HG03354 (cell line): ENCODE measurements at regions not wholly inside any gene's neighbourhood (a gene's known extent, or its start where the extent isn't known, plus 50 kb on each side); places are given as distances from the start of the nearest gene placed in this dataset.

Source experiments
- ATAC-seq: cut with Tn5 transposase; IDR thresholded peaks from one replicate; pipeline ENCODE4 v1.9.1; 2021; ENCODE audit warnings: mild to moderate bottlenecking; ENCODE audit not compliant: unreplicated experiment, poor library complexity, severe bottlenecking

DNA sequence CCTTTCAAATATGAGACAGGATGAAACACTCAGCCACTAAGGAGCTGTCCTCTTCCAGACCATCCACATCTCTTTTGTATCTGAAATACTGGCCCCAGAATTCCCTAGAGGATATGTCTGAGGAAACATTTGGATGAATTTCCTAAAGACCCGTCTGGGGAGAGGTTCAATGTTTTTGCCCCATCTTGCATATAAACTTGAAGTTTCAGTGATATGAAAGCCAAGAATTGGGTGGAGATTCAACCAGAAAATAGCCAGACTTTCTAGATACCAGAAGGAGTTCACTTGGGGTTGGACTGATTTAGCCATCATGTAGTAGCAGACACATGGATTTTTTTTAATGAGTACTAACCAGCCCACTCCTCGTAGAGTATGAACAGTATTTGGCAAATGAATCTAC lies 182.0 kb downstream of the PLPP3 start:
- ATAC-seq, result no peak

DNA sequence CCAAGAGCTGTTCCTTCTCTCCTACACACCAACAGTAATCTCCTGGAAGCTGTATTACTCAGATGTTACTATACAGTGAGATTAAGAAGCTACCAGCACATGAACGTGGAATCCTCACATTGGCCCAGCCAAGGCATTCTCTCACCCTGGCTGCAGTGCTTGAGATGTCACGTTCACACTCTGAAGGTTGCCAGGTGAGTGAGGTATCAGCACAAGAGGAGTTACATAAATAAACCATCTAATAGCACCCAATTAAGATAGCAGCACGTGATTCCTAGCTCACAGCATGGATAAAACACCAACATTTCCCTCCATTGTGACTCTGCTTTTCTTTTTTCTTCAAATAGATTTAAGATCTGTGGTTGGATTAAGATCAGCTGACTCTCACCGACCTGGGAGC lies 182.8 kb downstream of the PLPP3 start:
- no peak for ATAC-seq

DNA sequence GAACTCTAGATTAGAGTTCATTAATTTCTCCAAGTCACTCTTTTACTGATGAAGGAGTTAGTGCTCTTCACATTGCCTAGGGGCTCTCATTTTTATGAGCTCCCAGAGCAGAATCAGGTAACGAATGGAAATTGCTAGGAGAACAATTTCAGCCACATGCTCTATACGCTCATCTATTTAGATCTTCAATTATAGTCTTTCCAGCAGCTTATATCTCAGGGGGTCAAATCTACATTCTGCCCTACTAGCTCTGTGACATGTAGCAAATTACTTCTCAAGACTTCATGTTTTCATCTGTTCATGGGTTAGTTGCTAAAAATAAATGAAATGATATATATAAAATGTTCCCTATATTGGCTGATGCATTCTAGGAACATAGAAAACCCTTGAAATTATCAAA lies 183.6 kb downstream of the PLPP3 start:
- ATAC-seq, result no peak

DNA sequence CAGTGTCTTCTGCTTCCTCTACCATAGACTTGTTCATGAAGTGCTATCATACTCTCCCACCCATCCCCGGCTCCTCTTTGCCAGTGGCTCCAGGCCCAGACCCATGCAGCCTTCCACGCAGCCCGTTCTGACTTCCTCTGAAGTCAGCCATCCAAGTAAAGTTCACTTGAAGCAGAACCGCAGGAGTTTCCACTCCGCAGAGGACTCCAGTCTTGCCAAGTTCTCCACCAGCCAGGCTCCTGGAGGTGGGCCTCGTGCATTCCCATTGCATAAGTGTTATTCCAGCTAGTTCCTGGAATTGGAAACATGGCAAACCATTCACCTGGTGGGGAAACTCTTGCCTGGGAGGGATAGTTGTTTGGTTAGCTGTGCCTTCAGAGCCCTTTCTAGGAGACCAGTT lies 185.1 kb downstream of the PLPP3 start:
- no peak for ATAC-seq

DNA sequence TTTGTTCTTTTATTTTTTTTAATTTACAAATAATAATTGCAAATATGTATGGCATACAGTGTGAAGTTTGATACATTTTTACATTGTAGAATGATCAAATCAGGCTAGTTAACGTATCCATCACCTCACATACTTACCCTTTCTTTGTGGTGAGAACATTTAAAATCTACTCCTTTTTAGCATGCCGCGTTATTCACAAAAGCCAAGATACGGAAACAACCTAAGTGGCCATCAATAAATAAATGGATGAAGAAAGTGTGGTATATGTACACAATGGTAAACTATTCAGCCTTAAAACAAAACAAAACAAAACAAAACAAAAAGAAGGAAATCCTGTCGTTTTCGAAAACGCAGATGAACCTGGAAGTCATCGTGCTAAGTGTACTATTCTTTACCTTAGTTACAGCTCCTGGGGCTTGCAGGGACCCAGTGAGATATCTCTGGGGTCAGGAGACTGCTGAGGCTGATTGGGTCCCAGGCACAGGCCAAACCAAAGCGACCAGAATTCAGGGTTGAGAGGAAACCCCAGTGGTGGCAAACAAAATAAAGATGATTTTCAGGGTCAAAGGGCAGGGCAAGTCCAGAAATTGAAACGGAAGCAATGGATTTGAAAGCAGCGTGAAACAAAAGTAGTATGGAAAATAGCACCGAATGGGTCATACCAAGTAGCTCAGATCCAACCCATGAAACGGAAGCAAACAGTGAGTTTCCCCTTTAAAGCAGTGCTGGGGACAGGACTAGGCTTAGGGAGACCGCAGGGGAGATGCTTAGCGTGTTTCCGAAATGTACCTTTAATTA lies 188.2 kb downstream of the PLPP3 start:
- no peak for ATAC-seq

DNA sequence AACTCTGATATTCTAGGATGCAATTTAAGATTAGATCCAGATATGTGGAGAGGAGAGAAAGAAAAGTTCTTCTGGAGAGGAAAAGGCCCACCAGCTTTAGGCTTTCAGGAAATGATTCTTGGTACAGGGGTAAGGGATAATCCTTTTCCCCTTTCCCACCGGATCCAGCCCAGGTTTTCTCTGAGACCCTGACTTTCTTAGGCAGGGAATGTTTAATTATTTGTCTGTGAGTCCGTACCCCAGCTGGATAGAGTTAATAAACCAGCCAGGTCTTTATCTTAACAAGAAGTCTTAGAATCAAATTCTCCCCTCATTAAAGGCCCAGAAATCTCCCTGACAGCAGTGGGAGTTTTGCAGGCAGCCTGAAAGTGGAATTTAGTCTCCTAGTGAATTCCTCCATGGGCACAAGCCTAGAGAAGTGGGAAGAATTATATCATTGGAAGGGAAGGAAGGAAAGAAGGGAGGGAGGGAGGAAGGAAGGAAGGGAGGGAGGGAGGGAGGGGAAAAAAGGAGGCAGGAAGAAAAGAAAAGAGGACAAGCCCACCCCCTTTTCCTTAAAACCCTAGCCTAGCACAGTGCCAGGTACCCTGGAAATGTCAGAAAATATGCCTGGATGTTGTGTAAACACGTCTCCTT lies 189.0 kb downstream of the PLPP3 start:
- ATAC-seq, result no peak

DNA sequence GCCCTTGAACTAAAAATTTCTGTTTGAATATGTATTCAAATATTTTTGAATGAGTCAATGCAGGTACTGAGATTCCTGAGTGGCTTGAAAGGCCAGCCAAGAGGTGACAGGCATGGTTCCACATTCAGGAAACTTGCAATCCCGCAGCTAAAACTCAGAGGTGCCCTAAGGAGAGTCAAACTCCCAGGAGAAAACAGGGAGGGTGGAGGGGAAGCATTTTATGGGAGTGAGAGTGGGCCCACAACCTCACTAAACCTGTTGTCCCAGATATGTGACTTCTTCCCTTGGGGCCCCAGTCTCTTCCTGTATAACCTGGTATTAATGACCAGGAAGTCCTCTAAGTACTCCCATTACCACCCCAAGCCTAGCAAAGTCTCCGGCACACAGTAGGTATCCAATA lies 189.6 kb downstream of the PLPP3 start:
- ATAC-seq, result no peak

DNA sequence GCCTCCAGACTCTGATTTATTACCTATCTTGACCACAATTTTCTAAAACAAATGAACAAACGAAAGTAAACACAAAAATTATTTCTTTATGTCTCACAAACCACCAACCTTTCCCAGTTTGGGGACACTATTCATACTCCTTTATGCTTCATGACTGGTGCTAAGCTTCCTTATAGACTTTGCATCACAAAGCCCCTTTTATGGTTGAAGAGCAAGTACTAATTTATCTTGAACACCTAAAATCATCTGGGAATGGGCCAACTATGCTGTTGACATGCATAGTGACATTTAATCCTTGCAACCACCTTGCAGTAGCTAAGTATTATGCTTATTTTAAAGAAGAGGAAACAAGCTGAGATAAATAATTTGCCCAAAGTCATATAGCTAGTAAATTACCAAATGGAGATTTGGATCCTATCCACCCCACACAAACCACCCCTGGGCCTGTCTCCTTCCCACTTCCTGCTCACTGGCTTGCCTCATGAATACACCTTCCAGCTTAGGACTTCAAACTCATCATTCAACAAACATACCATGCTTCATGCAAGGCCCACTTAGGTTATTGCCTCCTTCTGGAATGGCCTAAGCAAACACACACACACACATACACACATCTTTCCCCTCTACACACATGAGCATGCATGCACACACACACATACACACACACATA lies 192.2 kb downstream of the PLPP3 start:
- no peak for ATAC-seq

DNA sequence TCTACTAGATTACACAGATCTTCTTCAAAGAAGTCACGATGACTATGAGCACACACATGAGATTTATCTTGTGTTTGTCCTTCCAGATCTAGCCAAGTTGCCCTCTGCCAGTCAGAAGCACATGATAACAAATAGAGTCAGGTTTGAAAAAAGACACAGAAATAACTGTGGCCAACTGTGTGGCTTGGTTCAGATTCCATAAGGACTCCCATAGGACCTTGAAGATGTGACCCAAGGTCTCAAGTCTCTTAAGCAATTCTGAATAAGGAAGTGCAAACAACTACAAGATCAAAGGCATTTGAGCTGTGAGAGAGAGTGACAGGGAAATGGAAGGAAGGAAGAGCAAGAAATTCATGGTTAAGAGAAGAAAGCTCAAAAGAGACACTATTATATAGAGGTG lies 194.0 kb downstream of the PLPP3 start:
- no peak for ATAC-seq

DNA sequence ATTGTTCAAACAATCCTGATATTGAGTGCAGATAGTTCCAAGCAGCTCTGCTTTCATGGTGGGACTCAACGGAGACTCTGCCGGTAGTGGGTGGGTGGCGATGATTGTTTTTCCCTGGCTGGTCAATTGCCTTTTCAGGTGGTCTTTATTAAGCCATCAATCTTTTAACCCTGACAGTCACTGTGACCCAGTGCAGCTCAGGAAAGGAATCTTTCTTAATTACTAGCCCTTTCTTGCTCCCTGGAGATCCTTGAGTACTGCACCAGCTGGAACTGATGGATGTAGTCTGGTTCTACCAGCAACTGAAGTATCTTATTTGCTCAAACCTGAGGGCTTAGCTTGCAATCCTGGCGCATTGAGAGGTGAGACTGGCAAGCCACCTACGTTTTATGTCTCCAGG lies 196.4 kb downstream of the PLPP3 start:
- no peak for ATAC-seq

DNA sequence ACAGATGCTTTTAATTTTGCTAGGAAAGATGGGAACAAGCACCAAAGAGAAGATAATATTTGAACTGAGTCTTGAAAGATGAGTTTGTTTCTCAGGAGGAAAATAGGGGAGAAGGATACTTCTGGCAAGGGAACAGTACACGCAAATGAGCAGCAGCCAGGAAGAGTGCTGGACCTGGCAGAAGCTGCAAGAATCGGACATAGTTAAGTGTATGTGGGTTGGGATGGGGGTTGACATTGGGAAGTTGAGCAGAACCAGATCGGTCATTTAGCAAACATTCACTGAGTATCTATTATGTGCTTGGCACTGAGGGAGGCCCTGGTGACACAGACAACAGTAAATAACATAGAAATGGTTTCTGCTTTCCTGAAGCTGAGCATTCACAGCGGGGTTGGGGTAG lies 198.8 kb downstream of the PLPP3 start:
- no peak for ATAC-seq

DNA sequence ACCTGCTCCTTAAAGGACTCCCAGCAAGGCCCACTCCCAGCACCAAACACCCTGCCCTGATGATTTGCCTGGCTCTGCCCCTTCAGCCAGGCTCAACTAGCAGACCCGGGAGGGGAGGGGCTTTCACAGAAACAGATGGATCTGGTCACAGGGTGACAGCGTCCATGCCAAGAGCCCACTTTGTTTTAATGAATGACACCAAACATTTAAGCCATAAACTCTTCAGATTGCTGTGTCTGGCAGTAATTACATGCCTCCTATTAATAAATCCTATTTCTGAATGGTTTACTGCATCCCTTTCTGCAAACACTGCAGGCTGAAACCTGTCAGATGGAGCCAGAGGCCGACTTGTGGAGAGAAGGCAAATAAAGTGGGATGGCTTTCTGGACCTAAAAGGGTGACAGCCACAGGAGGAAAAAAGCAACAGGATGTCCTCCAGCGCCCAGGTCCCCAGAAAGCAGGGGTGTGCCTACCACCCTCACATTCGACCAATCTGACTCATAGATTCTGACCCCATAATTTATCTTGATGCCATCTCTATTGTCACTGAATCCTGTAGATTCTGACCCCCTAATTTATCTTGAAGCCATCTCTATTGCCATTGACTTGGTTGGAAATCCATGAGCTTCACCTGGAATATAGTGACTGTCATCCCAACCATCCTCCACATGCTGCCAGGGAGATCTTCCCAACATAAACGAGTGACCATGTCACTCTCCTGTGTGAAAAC lies 200.9 kb downstream of the PLPP3 start:
- ATAC-seq, result no peak

DNA sequence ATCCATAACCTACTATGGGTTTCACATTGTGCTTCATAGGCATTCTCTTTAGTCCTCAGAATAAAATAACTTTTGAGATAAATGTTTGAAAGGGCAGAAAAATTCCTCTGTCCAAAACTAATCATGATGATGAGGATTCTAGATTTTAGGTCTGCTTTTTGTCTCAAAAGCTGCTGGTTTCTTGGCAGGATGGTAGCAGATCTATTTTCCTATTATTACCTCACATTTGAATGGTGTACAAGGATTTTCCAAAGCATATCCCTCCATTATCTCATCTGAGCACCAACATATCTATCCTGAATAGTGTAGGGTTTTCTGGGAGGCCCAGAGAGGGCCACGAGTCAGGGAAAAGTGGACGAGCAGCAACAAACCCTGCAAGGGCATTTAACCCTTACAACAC lies 201.9 kb downstream of the PLPP3 start:
- ATAC-seq, result no peak

DNA sequence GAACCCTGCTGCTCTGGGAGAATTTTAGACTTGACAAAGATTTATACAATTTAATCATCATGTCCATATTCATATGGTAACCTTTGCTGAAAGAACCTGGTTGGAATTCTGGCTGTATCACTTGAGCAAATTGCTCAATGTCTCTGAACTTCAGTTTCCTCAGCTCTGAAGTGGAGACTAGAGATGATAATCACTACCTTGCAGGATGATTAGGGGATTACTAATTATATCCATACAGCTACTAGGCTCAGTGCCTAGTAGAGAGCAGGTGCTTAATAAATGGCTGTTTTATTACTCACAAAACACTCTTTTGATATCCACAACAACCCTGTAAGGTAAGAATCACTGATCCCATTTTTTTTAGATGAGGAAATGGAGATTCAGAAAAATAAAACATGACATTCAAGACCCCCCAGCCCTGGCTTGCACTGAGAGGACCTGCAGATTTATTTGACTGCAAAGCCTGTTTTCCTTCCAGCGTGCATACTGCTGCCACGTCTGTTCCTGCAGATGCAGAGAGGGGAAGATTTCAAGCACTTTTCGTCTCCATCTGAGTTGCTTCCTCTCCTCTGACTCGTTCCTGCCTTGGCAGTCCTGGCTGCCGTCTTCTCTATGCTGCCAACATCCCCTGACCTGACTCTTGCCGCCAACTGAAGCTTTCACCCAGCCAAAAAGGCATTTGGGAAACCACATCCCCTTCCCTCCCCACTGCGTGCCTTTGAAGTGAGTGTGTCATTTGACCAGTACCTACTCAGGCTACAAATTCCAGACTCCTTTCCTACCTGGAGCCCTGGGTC lies 203.0 kb downstream of the PLPP3 start:
- ATAC-seq, result no peak

DNA sequence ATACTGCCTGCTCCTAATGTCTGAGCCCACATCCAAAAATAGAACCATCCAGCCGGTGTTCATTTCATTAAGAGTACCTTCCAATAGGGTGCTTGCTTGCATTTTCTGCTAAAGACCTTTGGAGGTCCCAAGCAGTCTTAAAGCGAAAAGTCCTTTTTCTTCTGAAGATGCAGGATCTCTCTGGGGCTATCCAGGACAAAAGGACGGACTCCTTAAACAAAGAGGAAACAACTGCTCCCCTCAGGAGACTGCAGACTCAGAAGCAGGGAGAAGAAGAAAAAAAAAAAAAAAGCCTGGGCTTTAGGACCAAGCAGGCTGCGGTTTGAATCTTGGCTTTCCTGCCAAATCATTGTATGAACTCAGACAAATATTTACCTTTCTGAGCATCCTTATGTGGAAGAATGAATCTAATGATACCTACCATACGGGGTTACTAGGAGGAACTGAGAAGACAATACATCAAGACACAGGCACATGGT lies 204.0 kb downstream of the PLPP3 start:
- ATAC-seq, result no peak

DNA sequence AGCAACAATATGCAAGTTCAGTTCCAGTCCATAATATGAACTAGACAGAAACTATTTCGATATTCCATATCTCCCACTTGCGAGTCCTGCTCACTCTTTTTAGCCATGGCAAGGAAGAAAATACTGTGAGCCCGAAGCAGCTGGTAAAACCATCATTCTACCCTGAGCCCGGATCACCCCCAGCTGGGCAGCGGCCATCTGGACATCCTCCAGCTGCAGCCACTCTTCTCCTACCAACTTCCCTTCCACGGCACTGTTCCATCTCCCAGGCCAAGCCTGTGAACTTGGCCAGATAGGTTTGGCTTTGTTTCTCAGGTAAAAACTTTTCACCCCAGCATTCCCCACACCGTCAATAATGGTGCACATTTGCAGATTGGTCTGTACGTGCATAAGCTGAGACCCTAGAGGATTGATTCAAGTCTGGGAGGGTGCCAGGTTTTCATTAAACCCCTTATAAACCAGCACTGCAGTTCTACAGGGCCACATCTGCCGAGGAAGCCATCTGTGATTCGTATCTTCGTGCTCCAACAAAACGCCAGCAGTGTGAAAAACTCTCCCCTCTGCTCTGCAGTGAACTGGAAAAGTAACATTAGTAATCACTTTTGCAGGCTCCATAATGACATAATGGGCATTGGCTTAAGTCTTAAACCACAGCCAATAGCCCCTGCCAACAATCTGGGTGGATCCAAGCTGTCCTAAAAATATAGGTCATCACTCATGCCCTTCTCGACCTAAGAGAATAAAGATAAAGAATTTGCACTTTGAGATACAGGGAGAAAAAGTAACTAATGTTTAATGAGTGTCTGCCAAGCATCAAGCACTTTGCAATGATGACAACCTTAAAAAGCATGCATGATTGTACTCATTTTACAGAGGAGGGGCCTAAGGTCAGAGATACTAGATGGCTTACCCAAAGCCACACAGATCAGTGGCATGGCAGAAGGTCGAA lies 205.1 kb downstream of the PLPP3 start:
- ATAC-seq, result no peak

DNA sequence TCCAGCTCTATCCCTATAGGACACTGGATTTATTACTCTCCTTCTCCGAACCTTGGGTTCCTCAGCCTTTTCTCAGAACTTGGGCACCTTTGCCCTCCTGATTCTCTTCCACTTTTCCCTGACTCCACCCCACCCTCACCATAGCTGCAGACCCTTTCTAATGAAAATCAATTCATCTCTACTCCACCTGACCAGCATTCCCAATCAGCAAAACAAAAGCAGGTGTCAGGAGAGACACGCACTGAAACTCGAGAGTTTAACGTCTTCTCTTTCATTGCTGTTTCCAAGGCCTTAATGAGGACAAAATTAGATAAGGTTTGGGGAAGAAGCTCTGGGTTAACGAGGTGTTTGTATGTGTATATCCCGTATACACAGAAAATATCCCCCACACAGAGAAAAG lies 208.8 kb downstream of the PLPP3 start:
- no peak for ATAC-seq

DNA sequence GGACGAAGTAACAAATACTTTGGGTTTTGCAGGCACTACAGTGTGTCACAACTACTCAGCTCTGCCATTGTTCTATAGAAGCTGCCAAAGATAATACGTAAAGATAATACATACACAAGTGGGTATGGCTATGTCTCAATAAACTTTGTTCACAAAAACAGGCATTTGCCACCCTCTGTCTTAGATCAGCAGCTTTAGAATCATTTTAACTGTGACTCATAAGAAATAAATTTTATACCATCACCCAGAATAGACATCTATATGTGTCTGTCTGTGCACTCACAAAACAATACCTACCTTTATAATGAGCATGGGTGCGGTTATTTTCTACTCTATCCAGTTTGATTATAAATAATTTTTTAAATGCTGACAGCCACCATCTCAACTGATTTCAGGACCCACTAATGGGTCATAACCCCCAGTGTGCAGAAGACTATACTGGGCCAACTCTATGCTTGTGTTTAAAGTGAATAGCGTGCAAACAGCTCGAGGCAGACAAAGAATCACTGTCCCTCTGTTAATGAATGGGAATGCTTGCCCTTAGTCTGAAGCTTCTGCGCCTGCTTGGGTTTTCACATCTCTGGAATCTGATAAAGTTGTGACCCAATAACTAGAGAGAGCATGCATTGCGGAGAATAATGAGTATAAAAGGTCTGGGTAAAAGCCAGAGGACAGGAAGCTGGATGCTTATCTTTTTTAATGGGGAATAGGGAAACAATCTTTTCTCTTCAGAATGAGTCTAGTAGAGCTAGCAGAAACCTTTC lies 216.2 kb downstream of the PLPP3 start:
- no peak for ATAC-seq
